Right atrium auricular region (tissue), 2 donors: ENCODE measurements at regions not wholly inside any gene's neighbourhood (a gene's known extent, or its start where the extent isn't known, plus 50 kb on each side); places are given as distances from the start of the nearest gene placed in this dataset.

ENCODE experiments used
- DNase-seq: peaks from one replicate; pipeline ENCODE4 v3.0.0-alpha.2; 2019; ENCODE audit warnings: low spot score
- H3K27ac ChIP-seq, 2 donors: fragments of 200-600 bp; sonication (generic); 1 replicate in 1 of 2; 2 replicates in 1 of 2; pipeline ENCODE4 v1.5.1; 2016 to 2019
- H3K27me3 ChIP-seq, 2 donors: fragments of 200-600 bp; sonication (generic); one replicate each; pipeline versions ENCODE4 v1.5.1 to v1.6.0; 2017 to 2019
- H3K36me3 ChIP-seq: fragments of 200-600 bp; sonication (generic); one replicate; pipeline ENCODE4 v1.5.1; 2016
- H3K4me1 ChIP-seq, 2 donors: fragments of 200-600 bp; sonication (generic); one replicate each; pipeline versions ENCODE4 v1.5.1 to v1.6.0; 2017 to 2019
- H3K4me3 ChIP-seq, 2 donors: fragments of 200-600 bp; sonication (generic); 1 replicate in 1 of 2; 2 replicates in 1 of 2; pipeline ENCODE4 v1.5.1; 2017 to 2019; ENCODE audit warnings: mild to moderate bottlenecking in 1 of 2, moderate library complexity in 1 of 2
- H3K9me3 ChIP-seq, 2 donors: fragments of 200-600 bp; sonication (generic); one replicate each; pipeline ENCODE4 v1.5.1; 2019
- TF ChIP-seq, protein P1 (sequence below), 2 donors: fragments of 200-600 bp; sonication (generic); IDR thresholded peaks; one replicate each; pipeline ENCODE4 v1.5.1; 2019; ENCODE audit warnings: antibody characterized with exemption in 2 of 2

DNA sequence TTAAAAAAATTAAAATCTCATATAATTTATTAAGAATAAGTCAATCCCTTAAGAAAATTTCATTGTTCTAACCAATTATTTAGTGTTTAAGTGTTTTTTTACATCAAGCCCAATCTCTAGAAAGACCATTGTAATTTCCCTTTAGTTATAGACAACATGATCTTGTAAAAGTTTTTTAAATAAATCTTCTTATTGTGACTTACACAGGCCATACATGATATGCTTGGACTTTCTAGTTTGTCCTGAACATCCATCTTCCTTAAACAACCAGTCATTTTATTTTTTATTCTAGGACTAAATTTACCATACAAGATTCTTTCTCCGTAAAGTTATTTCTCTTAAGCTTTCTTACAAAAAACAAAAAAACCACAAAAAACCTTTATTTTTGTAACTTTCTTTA, 126.5 kb upstream of the MAST4 start:
- TF ChIP-seq, protein P1, sequence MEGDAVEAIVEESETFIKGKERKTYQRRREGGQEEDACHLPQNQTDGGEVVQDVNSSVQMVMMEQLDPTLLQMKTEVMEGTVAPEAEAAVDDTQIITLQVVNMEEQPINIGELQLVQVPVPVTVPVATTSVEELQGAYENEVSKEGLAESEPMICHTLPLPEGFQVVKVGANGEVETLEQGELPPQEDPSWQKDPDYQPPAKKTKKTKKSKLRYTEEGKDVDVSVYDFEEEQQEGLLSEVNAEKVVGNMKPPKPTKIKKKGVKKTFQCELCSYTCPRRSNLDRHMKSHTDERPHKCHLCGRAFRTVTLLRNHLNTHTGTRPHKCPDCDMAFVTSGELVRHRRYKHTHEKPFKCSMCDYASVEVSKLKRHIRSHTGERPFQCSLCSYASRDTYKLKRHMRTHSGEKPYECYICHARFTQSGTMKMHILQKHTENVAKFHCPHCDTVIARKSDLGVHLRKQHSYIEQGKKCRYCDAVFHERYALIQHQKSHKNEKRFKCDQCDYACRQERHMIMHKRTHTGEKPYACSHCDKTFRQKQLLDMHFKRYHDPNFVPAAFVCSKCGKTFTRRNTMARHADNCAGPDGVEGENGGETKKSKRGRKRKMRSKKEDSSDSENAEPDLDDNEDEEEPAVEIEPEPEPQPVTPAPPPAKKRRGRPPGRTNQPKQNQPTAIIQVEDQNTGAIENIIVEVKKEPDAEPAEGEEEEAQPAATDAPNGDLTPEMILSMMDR (IDR thresholded peaks at IDR 0.05): no peak
- H3K4me1 ChIP-seq: no peaks in the 10 kb centered on the region
- H3K4me3 ChIP-seq: no peak overlapping the region
- no peaks in the 10 kb centered on the region for H3K27me3 ChIP-seq
- no peak overlapping the region for H3K27ac ChIP-seq
- peaks cover 0 to 22% of the 10 kb centered on the region in 2 donors for H3K9me3 ChIP-seq
- H3K36me3 ChIP-seq: no peaks in the 10 kb centered on the region
- DNase-seq: no peak

DNA sequence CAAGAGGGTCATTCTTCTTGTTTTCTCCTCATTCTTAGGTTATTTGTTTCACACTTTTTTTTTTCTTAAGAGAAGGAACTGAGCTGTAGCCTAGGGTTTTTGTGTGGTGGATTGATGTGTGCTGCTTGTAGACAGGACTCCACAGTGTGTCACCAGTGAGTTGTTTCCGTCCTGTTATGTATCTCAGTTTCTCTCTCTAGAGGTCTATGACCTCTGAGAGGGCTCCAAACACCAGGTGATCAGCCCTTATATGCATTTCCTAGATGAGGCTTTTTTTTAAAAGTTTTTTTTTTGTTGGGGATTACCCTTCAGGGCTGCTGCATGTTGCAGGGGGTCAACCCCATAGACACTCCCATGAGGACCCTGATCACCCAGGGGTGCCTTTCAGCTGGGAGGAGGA, 124.2 kb upstream of the MAST4 start:
- no peak overlapping the region for H3K4me3 ChIP-seq
- DNase-seq: no peak
- peaks cover 0 to 22% of the 10 kb centered on the region in 2 donors for H3K9me3 ChIP-seq
- TF ChIP-seq, protein P1 (IDR thresholded peaks at IDR 0.05): no peak
- H3K27me3 ChIP-seq: no peaks in the 10 kb centered on the region
- no peaks in the 10 kb centered on the region for H3K36me3 ChIP-seq
- no peak overlapping the region for H3K27ac ChIP-seq
- H3K4me1 ChIP-seq: no peaks in the 10 kb centered on the region

- Histone ChIP-seq H3K4me3 (no peak overlapping the region), H3K27ac (peak overlapping the region in 1 of 2 donors; percentile 3), H3K27me3 (no peaks in the 10 kb centered on the region), H3K4me1 (no peaks in the 10 kb centered on the region), H3K9me3 (no peaks in the 10 kb centered on the region), H3K36me3 (no peaks in the 10 kb centered on the region)
- DNase-seq: no peak
- TF ChIP-seq, protein P1 (IDR thresholded peaks at IDR 0.05): no peak
Observed at GRCh38 chr5:66475731-66476130, 120.5 kb upstream of the MAST4 start.

- Histone ChIP-seq H3K27me3 (no peaks in the 10 kb centered on the region), H3K4me3 (no peak overlapping the region), H3K36me3 (no peaks in the 10 kb centered on the region), H3K9me3 (peaks cover 0 to 8% of the 10 kb centered on the region in 2 donors), H3K27ac (no peak overlapping the region), H3K4me1 (no peaks in the 10 kb centered on the region)
- TF ChIP-seq, protein P1 (IDR thresholded peaks at IDR 0.05): no peak
- DNase-seq: no peak
Observed at GRCh38 chr5:66477596-66477995, 118.6 kb upstream of the MAST4 start.

GRCh38 chr5:66494437-66494836, 101.8 kb upstream of the MAST4 start:
- H3K9me3 ChIP-seq: peaks cover 0 to 2% of the 10 kb centered on the region in 2 donors
- H3K4me1 ChIP-seq: peaks cover 0 to 4% of the 10 kb centered on the region in 2 donors
- no peaks in the 10 kb centered on the region for H3K27me3 ChIP-seq
- H3K4me3 ChIP-seq: no peak overlapping the region
- H3K36me3 ChIP-seq: no peaks in the 10 kb centered on the region
- no peak overlapping the region for H3K27ac ChIP-seq
- no peak for DNase-seq
- TF ChIP-seq, protein P1 (IDR thresholded peaks at IDR 0.05): no peak

- TF ChIP-seq, protein P1 (IDR thresholded peaks at IDR 0.05): peak in 1 of 2 donors; percentile 57
- H3K36me3 ChIP-seq: no peaks in the 10 kb centered on the region
- H3K4me1 ChIP-seq: peaks cover 0 to 4% of the 10 kb centered on the region in 2 donors
- no peak for DNase-seq
- H3K27me3 ChIP-seq: no peaks in the 10 kb centered on the region
- no peak overlapping the region for H3K4me3 ChIP-seq
- H3K27ac ChIP-seq: peak overlapping the region in 1 of 2 donors; percentile 37
- H3K9me3 ChIP-seq: no peaks in the 10 kb centered on the region
Observed at GRCh38 chr5:66498791-66499207, 97.4 kb upstream of the MAST4 start.
